NCI-H1417 (cell line): ENCODE measurements at regions not wholly inside any gene's neighbourhood (a gene's known extent, or its start where the extent isn't known, plus 50 kb on each side); places are given as distances from the start of the nearest gene placed in this dataset.
"Not testable (repeated sequence)": the region's sequence is repeated elsewhere in the genome, so short reads cannot be mapped to it uniquely, and the experiment has no call there.

Experiments used
- DNase-seq, 3 experiments: peaks; one replicate each; lab custom pipeline; 2025; lab: John Stamatoyannopoulos, UW

- DNase-seq = no peak
These were observed 180.8 kb upstream of the PLN start for GRCh38 chr6:118367314-118367713.

DNA sequence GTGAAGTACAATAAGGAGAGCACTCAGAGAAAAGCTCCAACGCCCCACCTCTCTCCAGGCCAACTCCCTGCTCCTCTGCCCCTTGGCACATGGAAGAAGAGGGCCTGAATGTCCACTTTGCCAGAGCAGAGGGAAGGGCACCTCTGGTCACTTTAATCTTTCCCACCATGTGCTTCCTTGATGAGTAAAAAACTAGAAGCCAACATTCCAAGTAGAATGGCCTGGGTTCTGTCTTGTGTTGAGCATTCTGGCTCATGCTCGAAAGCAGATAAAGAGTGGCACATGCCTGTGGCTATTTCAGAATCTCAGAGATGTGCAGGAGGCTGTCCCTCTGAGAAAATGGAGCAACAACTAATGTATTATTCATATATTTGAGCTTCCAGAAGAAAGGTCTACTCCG, 177.4 kb upstream of the PLN start:
- no peak for DNase-seq

DNA sequence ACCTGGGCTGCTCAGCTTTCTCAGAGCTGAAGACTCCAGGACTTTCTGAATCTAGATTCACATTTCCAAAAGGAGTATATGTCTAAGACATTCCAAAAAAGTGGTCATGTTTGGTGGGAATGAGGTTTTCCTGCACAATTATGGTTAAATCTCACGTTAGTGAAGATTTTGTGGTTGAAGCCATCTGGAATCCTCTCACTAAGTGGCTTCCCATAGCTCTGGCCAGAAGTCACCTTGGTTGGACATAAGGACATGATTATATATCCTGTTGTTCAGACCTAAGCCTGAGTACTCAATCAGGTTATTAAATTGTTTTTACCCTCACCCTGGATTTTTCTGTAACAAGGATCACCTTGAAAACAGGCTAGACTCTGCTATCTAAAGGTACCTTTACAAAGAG, 176.1 kb upstream of the PLN start:
- peak in 1 of 3 experiments; percentile 37 for DNase-seq

DNA sequence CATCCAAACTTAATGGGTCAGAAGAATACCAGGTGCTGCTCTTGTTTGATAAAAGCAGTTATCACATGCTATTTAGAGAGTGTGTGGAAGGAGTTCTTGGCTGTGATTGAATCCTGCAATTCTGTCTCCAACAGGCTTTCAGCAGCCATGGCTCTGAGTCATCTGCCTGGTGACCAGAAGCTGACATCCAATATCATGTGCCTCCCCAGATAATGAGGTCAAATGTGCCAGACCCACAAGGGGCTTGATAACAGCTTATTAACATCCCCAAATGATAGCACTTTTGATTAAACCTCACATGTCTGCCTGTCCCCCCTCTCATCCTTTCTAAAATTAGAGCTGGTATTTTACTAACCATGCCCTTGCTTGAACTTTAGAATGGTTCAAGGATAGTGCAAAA, 175.7 kb upstream of the PLN start:
- peak in 2 of 3 experiments; percentile 11 to 37 for DNase-seq

DNA sequence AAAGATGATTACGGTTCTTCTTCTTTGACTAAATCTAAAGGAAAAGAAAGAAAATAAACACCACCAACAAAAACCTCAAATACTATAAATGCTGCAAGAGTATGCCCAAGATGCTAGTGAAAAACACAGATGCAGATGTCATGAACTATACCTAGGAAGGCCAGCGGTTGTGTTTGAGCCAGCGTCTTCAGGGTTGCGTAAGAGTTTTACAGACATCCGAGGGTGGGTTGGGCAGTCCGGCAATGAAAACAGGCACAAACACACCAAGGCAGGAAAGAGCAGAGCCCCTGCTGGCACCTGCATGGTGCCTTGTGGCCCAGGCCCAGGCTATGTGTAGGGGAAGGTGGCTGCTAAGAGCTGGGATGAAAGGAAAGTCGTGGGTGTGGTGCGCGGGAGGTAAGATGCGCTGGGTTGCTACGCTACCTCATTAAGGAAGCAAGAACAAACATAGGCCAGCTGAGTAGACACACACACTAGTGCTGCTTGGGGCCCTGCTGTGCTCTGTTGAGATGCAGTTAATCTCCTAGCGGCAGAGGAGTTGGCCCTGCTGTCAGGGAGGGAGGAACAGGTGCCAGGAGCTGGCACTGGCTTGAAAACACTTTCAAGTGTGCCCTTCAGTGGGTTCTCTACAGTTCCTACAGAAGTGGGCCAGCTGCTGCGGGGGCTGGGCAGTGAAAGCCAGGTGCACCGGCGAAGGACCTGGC, 170.2 kb upstream of the PLN start:
- peak; percentile 91 to 98 (median 96) for DNase-seq

- DNase-seq = not testable (repeated sequence)
These were observed 167.5 kb upstream of the PLN start for GRCh38 chr6:118380620-118381019.

GRCh38 chr6:118382126-118382525, 166.0 kb upstream of the PLN start:
- DNase-seq = peak in 1 of 3 experiments; percentile 3

- no peak for DNase-seq
These were observed 164.2 kb upstream of the PLN start for GRCh38 chr6:118383924-118384323.

- DNase-seq = no peak
These were observed 161.1 kb upstream of the PLN start for GRCh38 chr6:118386975-118387374.

DNA sequence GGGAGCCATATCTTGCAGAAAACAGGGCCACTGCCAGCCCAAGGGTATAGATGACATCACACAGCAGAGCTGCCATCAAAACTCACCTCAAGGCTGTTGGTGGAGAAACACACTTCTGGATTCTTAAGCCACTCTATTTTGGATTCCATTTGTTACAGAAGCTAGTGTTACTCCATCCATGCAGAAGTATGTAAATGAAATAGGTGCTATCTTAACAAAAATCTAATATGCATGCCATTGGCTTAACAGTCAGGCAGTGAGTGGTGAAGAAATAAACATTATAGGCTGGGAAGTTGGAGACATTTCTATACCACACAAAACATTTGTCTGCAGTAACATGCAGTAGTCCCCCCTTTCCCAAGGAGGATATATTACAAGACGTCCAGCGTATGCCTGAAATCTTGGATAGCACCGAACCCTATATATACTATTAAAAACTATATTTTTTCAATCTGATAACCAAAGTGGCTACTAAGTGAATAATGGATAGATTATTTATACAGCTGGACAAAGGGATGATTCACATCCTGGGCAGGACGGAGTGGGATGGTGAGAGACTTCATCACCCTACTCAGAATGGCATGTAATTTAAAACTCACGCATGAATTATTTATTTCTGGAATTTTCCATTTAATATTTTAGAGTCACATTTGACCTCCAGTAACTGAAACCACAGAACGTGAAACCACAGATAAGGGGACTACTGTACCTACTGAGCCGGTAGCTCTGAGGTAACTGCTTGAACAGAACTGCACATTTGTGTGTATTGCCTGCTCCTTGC, 160.0 kb upstream of the PLN start:
- no peak for DNase-seq

DNA sequence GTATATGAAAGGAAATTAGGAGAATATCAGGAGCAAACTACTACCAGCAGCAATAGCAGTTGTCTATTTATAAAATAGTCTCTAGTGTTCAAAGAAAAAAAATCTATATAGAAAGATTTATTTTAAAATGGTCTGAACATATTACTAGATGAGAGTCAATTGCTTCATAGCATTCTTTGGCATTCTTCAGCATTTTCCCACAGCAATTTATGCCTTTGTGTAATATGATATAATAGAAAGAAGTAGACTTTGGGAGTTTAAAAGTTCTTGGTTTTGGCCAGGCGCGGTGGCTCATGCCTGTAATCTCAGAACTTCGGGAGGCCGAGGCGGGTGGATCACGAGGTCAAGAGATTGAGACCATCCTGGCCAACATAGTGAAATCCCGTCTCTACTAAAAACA, 157.0 kb upstream of the PLN start:
- no peak for DNase-seq

DNA sequence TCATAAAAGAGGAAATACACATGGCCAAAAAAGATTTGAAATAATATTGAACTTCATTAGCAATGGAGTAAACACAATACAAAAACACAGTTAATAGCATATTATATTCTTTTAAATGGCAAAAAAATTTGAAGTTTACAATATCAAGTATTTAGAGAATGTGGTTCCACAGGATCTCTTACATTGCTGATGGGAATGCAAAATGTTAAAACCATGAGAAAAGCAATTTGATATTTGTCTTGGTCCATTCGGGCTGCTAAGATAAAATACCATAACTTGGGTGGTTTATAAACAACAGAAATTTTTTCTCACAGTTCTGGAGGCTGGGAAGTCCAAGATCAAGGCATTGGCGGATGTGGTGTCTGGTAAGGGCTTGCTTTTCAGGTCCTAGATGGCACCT, 154.0 kb upstream of the PLN start:
- DNase-seq = no peak

DNA sequence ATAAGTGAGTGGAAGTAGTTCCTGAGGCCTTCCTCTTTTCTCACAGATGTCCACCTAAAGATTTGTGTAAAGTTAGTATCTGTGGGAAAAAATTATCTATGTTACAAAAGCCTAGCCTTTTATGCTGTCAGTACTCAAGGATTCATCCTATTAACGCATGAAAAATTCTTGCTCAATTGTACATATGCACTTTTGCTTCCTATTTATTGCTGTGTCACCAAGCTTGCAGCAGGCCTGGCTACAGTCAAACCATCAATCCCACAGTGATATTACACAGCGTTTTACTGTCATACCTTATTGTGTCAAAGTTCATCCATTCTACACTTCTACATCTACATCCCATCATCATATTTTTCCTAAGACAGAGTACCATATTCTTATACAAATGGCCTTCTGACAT, 151.1 kb upstream of the PLN start:
- DNase-seq = no peak

DNA sequence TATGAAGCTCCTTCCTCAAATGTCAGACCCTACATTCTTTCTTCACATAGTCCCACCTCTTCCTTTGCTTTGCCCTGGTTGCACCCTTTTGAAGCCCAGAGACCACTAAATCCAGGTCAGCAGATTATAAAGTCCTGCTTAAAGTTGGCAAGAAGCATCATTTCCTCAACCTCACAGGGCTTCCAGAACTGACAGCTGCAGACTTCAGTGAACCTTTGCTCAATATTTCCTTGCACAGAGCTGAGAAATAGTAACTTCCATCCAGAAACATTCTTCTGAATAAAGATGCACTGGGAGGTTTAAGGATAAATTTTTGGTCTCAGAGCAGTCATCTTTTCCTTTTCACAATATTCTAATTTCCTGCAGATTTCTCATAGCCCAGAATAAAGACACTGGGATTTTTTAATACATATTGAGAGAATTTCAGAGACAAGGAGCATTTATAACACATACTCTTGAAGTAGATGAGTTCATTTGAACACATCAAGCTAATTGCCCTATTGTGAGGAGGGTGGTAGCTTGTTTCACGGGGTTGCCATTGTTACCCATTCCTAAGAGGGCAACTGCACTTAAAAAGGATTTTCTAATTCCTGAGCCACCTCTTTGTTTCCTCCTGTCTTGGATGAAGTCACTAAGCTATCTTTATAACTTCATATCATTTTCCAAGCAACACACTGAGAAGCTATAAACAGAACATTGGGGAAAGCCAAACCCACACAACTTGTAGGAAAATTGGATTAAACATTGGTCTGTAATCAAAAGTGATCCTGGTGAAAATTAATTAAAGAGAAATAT, 150.2 kb upstream of the PLN start:
- DNase-seq = peak in 2 of 3 experiments; percentile 22 to 27

GRCh38 chr6:118400098-118400497, 148.0 kb upstream of the PLN start:
- no peak for DNase-seq

GRCh38 chr6:118400582-118400981, 147.5 kb upstream of the PLN start:
- DNase-seq = no peak

DNA sequence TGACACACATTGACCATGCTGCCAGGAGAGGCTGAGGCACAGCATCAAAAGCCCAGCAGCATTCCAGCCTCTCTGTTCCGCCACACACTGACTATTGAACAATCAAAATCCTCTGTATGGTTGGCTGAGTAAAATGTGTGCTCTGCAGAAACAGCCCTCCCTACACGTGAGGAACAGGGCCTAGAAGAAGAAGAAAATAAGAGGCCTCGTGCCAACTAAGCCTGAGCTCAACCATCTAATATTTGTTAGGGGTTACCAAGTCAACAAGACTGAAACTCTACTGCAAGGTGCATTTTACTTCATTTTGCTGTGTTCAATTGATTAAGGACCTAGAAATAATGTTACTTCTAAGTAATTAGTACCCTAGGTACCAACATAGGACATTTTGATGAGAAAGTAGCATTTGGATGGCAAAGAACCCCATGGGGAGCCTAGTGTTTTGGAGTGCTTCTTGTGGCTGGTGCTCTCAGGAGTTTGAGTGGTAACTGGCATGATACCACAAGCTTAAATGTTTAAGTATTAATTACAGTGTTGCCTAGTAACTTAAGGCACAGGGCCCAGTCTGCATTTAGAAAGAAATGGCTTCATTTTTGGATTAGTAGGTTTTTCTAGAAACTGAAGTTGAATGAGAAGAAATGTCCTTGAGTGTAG, 146.6 kb upstream of the PLN start:
- peak in 2 of 3 experiments; percentile 40 to 77 for DNase-seq

DNA sequence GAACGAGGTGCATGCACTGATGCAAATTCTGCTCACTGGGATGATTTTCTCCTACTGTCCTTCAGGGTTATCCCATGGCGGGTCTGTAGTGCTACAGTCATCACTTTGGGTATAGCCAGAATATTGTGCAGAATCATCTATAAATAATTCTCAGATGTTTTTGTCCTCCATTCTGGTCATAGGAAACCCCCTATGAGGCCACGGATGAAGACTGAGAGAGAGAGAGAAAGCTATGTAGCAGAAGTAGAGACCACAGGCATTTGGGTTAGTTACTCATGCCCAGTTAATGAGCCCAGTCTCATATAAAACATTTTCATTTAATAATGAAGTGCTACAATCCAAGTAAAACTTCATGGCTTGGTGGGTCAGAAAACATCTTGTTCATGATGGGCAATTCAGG, 145.1 kb upstream of the PLN start:
- no peak for DNase-seq

DNA sequence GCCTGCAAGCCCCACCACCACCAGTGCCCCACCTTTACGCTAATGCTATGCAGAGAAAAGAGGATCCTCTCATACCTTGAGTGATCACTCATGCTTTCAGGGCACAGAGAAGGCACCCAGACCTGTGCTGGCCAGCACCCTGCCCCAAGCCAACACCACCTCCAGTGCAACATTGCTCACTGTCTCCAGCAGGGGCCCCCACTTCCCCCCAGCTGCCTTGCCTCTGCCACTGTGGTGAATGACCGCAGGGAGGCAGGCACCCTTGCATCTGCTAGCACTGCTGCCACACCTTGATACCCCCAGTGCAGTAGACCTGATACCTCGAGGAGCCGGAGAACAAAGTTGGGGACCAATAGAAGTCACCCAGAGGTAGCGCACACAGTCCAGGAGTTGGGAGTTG, 139.2 kb upstream of the PLN start:
- no peak for DNase-seq

DNA sequence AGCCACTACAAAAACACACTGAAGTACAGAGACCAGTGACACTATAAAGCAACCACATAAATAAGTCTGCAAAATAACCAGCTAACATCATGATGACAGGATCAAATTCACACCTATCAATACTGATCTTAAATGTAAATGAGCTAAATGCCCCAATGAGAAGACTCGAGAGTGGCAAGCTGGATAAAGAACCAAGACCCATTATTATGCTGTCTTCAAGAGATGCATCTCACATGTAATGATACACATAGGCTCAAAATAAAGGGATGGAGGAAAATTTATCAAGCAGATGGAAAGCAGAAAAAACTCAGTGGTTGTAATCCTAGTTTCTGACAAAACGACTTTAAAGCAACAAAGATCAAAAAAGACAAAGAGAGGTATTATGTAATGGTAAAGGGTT, 138.1 kb upstream of the PLN start:
- no peak for DNase-seq
